Stimulated activated CD8-positive, alpha-beta memory T cell treated with anti-CD3 and anti-CD28 coated beads, Interleukin-7, amount 100 ng/mL, for 24 hours (primary cell): ENCODE measurements at regions not wholly inside any gene's neighbourhood (a gene's known extent, or its start where the extent isn't known, plus 50 kb on each side); places are given as distances from the start of the nearest gene placed in this dataset.
"Not testable (repeated sequence)": the region's sequence is repeated elsewhere in the genome, so short reads cannot be mapped to it uniquely, and the experiment has no call there.

Experiments used
- DNase-seq: peaks from one replicate; pipeline ENCODE4 v3.0.0-alpha.2; 2020; ENCODE audit warnings: low read depth

GRCh38 chr16:65763640-65764305 is 602.7 kb upstream of the CDH5 start:
- DNase-seq = no peak

- DNase-seq = no peak
These were observed 605.6 kb upstream of the CDH5 start for GRCh38 chr16:65760874-65761273.

GRCh38 chr16:65758620-65759019 is 607.9 kb upstream of the CDH5 start:
- DNase-seq = no peak

GRCh38 chr16:65757064-65757463 is 609.4 kb upstream of the CDH5 start:
- DNase-seq = no peak

GRCh38 chr16:65756163-65756562 is 610.3 kb upstream of the CDH5 start:
- no peak for DNase-seq

GRCh38 chr16:65754820-65755691 is 611.4 kb upstream of the CDH5 start:
- DNase-seq = no peak

GRCh38 chr16:65752522-65752844 is 614.0 kb upstream of the CDH5 start:
- no peak for DNase-seq

- no peak for DNase-seq
These were observed 614.6 kb upstream of the CDH5 start for GRCh38 chr16:65751622-65752521.

GRCh38 chr16:65749506-65749905 is 617.0 kb upstream of the CDH5 start:
- no peak for DNase-seq

GRCh38 chr16:65746941-65747340 is 619.5 kb upstream of the CDH5 start:
- DNase-seq = no peak

GRCh38 chr16:65745201-65745708 is 621.2 kb upstream of the CDH5 start:
- no peak for DNase-seq

GRCh38 chr16:65744401-65744800 is 622.1 kb upstream of the CDH5 start:
- DNase-seq = no peak

- DNase-seq = no peak
These were observed 621.7 kb upstream of the CDH11 start for GRCh38 chr16:65743558-65743957.

GRCh38 chr16:65740711-65741110 is 618.8 kb upstream of the CDH11 start:
- DNase-seq = no peak

- DNase-seq = no peak
These were observed 617.7 kb upstream of the CDH11 start for GRCh38 chr16:65739518-65739917.

- no peak for DNase-seq
These were observed 616.0 kb upstream of the CDH11 start for GRCh38 chr16:65737831-65738230.

GRCh38 chr16:65735615-65736014 is 613.8 kb upstream of the CDH11 start:
- DNase-seq = not testable (repeated sequence)

- DNase-seq = no peak
These were observed 611.9 kb upstream of the CDH11 start for GRCh38 chr16:65733721-65734120.

- no peak for DNase-seq
These were observed 610.0 kb upstream of the CDH11 start for GRCh38 chr16:65731833-65732232.

- no peak for DNase-seq
These were observed 606.8 kb upstream of the CDH11 start for GRCh38 chr16:65728652-65729051.

- DNase-seq = no peak
These were observed 606.3 kb upstream of the CDH11 start for GRCh38 chr16:65728167-65728566.

- no peak for DNase-seq
These were observed 605.8 kb upstream of the CDH11 start for GRCh38 chr16:65727534-65728137.
